PC-3 (cell line): ENCODE measurements at regions not wholly inside any gene's neighbourhood (a gene's known extent, or its start where the extent isn't known, plus 50 kb on each side); places are given as distances from the start of the nearest gene placed in this dataset.

Experiments
- ATAC-seq: fragments of 200-7000 bp; cut with Tn5 transposase; 2 replicates; pipeline ENCODE4 v1.9.1; 2020; ENCODE audit warnings: mild to moderate bottlenecking, moderate library complexity
- BruUV-seq: library from RNA; stranded (reverse); fragments of 400-500 nt; replicated peaks from 2 replicates; lab custom pipeline; 2021; lab: Mats Ljungman, UMichigan
- CTCF ChIA-PET: fragments of 300-600 bp; sonication (Branson Sonifier 250); formaldehyde crosslinking; loops from one replicate; lab custom pipeline; 2022; ENCODE audit warnings: antibody characterized with exemption; lab: Charles Lee
- POLR2A ChIA-PET: fragments of 300-600 bp; sonication (Branson Sonifier 250); formaldehyde crosslinking; loops from one replicate; lab custom pipeline; 2022; ENCODE audit warnings: antibody characterized with exemption; ENCODE audit not compliant: unreplicated experiment; lab: Charles Lee
- DNase-seq: peaks from one replicate; pipeline ENCODE4 v3.0.0-alpha.2; 2015
- H2AFZ ChIP-seq: fragments of 300-600 bp; sonication (generic); 2 replicates; pipeline ENCODE4 v1.6.0; 2016; ENCODE audit warnings: antibody characterized with exemption, low read length
- H3F3A ChIP-seq: fragments of 300-600 bp; sonication (generic); one replicate; pipeline ENCODE4 v1.6.0; 2017; ENCODE audit warnings: antibody characterized with exemption, low read length, control low read depth, mild to moderate bottlenecking; ENCODE audit not compliant: unreplicated experiment
- H3K27ac ChIP-seq: fragments of 300-600 bp; sonication (generic); 2 replicates; pipeline ENCODE4 v1.5.1; 2016; ENCODE audit warnings: mild to moderate bottlenecking, low read length
- H3K27me3 ChIP-seq: fragments of 300-600 bp; sonication (generic); 2 replicates; pipeline ENCODE4 v1.6.1; 2016; ENCODE audit warnings: low read length, mixed read lengths
- H3K36me3 ChIP-seq: fragments of 300-600 bp; sonication (generic); 2 replicates; pipeline ENCODE4 v1.6.1; 2016; ENCODE audit warnings: low read depth, mixed run types, low read length, mixed read lengths
- H3K4me1 ChIP-seq: fragments of 300-600 bp; sonication (generic); 2 replicates; pipeline ENCODE4 v1.5.1; 2016; ENCODE audit warnings: low read length; ENCODE audit not compliant: insufficient read depth
- H3K4me2 ChIP-seq: fragments of 300-600 bp; sonication (generic); 2 replicates; pipeline ENCODE4 v1.6.0; 2016; ENCODE audit warnings: low read length
- H3K4me3 ChIP-seq: fragments of 300-600 bp; sonication (generic); 2 replicates; pipeline ENCODE4 v1.5.1; 2016; ENCODE audit warnings: mild to moderate bottlenecking, low read length, mixed read lengths
- H3K79me2 ChIP-seq: fragments of 300-600 bp; sonication (generic); 2 replicates; pipeline ENCODE4 v1.6.1; 2017; ENCODE audit warnings: low read length, mixed read lengths
- H3K9ac ChIP-seq: fragments of 300-600 bp; sonication (generic); 2 replicates; pipeline ENCODE4 v1.6.0; 2016; ENCODE audit warnings: mild to moderate bottlenecking, low read length
- H3K9me2 ChIP-seq: fragments of 300-600 bp; sonication (generic); replicated peaks from 2 replicates; pipeline ENCODE4 v1.6.1; 2016; ENCODE audit warnings: mixed run types, low read length, mixed read lengths
- H3K9me3 ChIP-seq: fragments of 300-600 bp; sonication (generic); 2 replicates; pipeline ENCODE4 v1.6.1; 2016; ENCODE audit warnings: low read length, mixed read lengths
- H4K20me1 ChIP-seq: fragments of 300-600 bp; sonication (generic); 2 replicates; pipeline ENCODE4 v1.6.1; 2016; ENCODE audit warnings: low read length, mixed read lengths
- CTCF ChIP-seq: fragments of 300-600 bp; sonication (generic); conservative IDR thresholded peaks from 2 replicates; pipeline ENCODE4 v1.5.1; 2017; ENCODE audit warnings: antibody characterized with exemption, low read depth, mild to moderate bottlenecking, low read length
- EZH2 ChIP-seq: fragments of 300-600 bp; sonication (generic); IDR thresholded peaks from one replicate; pipeline ENCODE4 v1.6.1; 2017; ENCODE audit warnings: antibody characterized with exemption, mild to moderate bottlenecking, low read length; ENCODE audit not compliant: unreplicated experiment
- EZH2phosphoT487 ChIP-seq: fragments of 300-600 bp; sonication (generic); IDR thresholded peaks from 2 replicates; pipeline ENCODE4 v1.6.1; 2018; ENCODE audit warnings: mild to moderate bottlenecking, antibody characterized with exemption, low read length, borderline replicate concordance
- intact Hi-C: fragments of 100-400 bp; cut with micrococcal nuclease; formaldehyde crosslinking; loops from 2 replicates; pipeline ENCODE4 v1.9.0; 2023

GRCh38 chr9:102459828-102460227 lies 535.3 kb upstream of the CYLC2 start:
- CTCF ChIA-PET: no interaction called here
- no peak overlapping the region for H3K27ac ChIP-seq
- H3K4me2 ChIP-seq: no peak overlapping the region
- no peaks in the 10 kb centered on the region for H3K27me3 ChIP-seq
- no peak overlapping the region for H3K9ac ChIP-seq
- ATAC-seq (no peak), DNase-seq (no peak)
- no peak overlapping the region for H3K4me3 ChIP-seq
- no peaks in the 10 kb centered on the region for H3K9me3 ChIP-seq
- H3F3A ChIP-seq: no peaks in the 10 kb centered on the region
- no TSS peak for BruUV-seq
- H3K4me1 ChIP-seq: no peaks in the 10 kb centered on the region
- H3K9me2 ChIP-seq: no peaks in the 10 kb centered on the region
- H3K36me3 ChIP-seq: no peaks in the 10 kb centered on the region
- intact Hi-C loops: no loop called here
- POLR2A ChIA-PET: no interaction called here
- TF ChIP-seq EZH2phosphoT487 (no peak), CTCF (no peak), EZH2 (no peak)
- no peaks in the 10 kb centered on the region for H4K20me1 ChIP-seq
- H3K79me2 ChIP-seq: no peaks in the 10 kb centered on the region
- no peak overlapping the region for H2AFZ ChIP-seq

- Histone ChIP-seq H3K27ac (no peak overlapping the region), H3K4me1 (no peaks in the 10 kb centered on the region)
- intact Hi-C loops: no loop called here
Measured at GRCh38 chr9:102456562-102456961, 538.6 kb upstream of the CYLC2 start.

GRCh38 chr9:102445906-102446305 lies 549.2 kb upstream of the CYLC2 start:
- H4K20me1 ChIP-seq: no peaks in the 10 kb centered on the region
- no peaks in the 10 kb centered on the region for H3K9me3 ChIP-seq
- H3K27ac ChIP-seq: no peak overlapping the region
- ChIA-PET POLR2A (no interaction called here), CTCF (no interaction called here)
- intact Hi-C loops: no loop called here
- no peaks in the 10 kb centered on the region for H3K4me1 ChIP-seq
- no peaks in the 10 kb centered on the region for H3K9me2 ChIP-seq
- DNase-seq: no peak
- no peaks in the 10 kb centered on the region for H3K27me3 ChIP-seq
- no TSS peak for BruUV-seq
- no peak overlapping the region for H2AFZ ChIP-seq
- TF ChIP-seq EZH2: no peak
- no peak overlapping the region for H3K4me2 ChIP-seq
- no peaks in the 10 kb centered on the region for H3K36me3 ChIP-seq
- no peak overlapping the region for H3K4me3 ChIP-seq
- no peaks in the 10 kb centered on the region for H3F3A ChIP-seq
- ATAC-seq: no peak
- H3K79me2 ChIP-seq: no peaks in the 10 kb centered on the region
- H3K9ac ChIP-seq: no peak overlapping the region

More at GRCh38 chr9:102456562-102456961, 538.6 kb upstream of the CYLC2 start:
- BruUV-seq: no TSS peak
- Histone ChIP-seq H3F3A (no peaks in the 10 kb centered on the region), H3K9me3 (no peaks in the 10 kb centered on the region), H3K9me2 (no peaks in the 10 kb centered on the region), H3K4me3 (no peak overlapping the region), H3K9ac (no peak overlapping the region), H3K36me3 (no peaks in the 10 kb centered on the region), H2AFZ (no peak overlapping the region), H3K4me2 (no peak overlapping the region), H3K79me2 (no peaks in the 10 kb centered on the region), H3K27me3 (no peaks in the 10 kb centered on the region), H4K20me1 (no peaks in the 10 kb centered on the region)
- CTCF ChIA-PET: no interaction called here
- POLR2A ChIA-PET: no interaction called here
- TF ChIP-seq EZH2 (no peak), CTCF (no peak), EZH2phosphoT487 (no peak)
- no peak for ATAC-seq
- DNase-seq: no peak
